CD4-positive, alpha-beta T cell treated with Interleukin-12 subunit alpha and Interleukin-12 subunit beta, for 1 hour (primary cell): ENCODE measurements at regions not wholly inside any gene's neighbourhood (a gene's known extent, or its start where the extent isn't known, plus 50 kb on each side); places are given as distances from the start of the nearest gene placed in this dataset.
"Not testable (repeated sequence)": the region's sequence is repeated elsewhere in the genome, so short reads cannot be mapped to it uniquely, and the experiment has no call there.

Experiments used
- DNase-seq: peaks from one replicate; pipeline ENCODE4 v3.0.0-alpha.2; 2020

GRCh38 chr16:88165683-88166082 is 214.4 kb downstream of the BANP start:
- DNase-seq: not testable (repeated sequence)

GRCh38 chr16:88166209-88166773 is 215.1 kb downstream of the BANP start:
- DNase-seq: not testable (repeated sequence)

- DNase-seq: not testable (repeated sequence)
Observed at GRCh38 chr16:88167798-88168556, 214.8 kb upstream of the ZNF469 start.

DNA sequence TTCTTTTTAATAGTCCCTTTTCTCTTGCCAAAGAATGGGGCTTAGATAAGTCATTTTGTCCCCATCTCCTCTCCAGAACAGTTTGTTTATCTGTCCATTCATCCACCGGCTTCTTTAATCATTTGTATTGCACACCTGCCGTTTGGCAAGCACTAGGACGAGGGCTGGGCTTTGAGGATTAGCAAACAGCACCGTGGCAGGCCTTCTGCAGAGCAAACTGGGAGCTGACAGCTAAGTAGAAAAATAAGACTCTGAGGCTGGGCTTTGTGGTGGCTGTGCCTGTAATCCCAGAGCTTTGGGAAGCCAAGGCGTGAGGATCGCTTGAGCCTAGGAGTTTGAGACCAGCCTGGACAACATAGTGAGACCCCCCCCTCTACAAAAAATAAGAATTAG is 214.2 kb upstream of the ZNF469 start:
- DNase-seq: not testable (repeated sequence)

DNA sequence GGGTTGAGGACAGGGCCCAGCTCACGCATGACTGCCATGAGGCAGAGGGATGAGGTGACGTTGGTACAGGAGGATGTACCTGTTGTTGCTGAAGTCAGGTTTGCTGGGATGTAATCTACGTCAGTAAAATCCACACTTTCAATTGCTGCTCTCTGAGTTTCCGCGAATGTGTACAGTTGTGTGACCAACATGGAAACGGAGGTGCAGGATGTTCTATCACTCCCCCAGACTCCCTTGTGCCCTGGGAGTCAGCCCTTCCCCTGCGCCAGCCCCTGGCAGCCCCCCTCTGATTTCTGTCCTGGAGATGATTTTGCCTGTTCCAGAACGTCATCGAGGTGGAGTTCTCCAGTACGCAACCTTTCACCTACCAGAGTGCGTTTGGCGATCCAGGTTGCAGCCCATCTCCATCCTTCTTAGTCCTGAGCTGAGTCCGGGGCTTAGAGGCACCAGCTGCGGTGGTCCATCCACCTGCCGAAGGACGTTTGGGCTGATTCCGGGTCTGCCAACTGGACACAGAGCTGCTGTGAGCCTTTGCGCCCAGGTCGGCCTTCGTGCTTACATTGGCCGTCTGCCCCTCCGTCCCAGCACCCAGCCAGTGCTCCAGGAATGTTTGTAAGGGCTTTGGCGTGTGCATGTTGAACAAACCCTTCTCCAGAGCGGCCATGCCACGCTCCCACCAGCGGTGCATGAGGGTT is 213.5 kb upstream of the ZNF469 start:
- DNase-seq: not testable (repeated sequence)

DNA sequence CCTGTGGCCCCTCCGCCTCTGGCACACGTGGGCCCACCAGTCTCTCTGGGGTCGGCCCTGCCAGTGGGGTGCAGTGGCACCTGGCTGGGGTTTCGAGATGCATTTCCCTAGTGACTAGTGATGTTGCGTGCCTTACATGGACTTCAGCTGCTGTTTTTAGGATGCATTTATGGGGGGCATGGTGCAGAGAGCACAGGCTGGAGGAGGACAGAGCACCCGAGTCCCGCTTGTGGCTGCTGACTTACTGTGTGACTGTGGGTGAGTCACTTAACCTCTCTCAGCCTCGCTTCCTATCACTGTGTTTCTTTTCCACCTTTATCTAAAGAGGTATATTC is 213.0 kb upstream of the ZNF469 start:
- not testable (repeated sequence) for DNase-seq

DNA sequence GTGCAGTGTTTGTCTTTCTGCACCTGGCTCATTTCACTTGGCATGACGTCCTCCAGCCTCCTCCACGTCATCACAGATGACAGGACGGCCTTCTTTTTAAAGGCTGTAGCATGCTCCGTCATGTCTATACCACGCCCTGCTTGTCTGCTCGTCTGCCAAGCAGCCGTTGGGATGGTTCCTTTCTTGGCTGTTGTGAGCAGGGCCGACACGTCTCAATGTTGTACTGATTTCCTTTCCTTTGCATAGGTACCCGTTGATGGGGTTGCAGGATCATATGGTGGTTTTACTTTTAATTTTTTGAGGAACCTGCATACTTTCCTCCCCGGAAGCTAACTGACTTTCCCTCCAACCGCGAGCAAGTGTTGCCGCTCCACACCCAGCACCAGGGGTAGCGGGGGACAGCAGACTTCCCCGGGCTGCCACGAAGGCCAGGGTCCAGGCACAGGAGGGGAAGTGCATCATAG is 212.2 kb upstream of the ZNF469 start:
- no peak for DNase-seq

DNA sequence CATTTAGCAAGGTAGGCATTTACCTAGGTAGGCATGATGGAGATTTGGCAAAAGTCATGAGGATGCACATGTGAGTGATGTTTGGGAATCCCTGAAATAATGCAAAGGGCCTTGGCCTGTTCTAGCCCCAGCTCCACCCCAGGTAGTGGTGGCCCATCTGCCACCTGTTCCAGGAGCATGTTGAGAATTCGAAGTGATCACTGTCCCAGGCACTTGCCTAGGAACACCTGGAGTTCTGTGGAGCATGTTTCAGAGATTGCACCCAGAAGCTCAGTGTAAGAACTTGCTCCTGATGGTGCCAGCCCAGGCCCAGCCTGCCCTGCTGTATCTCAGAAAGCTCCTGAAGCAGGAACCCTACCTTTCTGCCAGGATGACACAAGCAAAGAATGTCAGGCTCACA is 211.6 kb upstream of the ZNF469 start:
- not testable (repeated sequence) for DNase-seq

DNA sequence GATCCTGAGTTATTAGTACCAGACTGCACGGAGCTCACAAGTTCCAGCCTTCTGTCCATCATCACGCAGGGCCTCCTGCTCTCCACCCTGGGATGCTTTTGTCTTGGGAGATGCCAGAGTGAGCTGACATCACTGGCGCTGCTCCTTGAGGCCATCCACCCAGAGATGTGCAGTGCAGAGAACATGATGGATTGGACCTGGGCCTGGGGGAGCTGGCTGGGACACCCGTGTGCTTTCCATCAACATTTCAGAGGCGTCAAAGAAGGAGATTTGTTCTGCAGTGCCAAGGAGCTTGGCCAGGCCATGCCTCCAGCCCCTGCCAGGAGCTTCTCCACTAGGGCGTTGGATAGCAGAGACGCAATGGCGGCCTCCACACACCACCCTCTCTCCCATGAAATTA is 206.6 kb upstream of the ZNF469 start:
- not testable (repeated sequence) for DNase-seq

- DNase-seq: not testable (repeated sequence)
Observed at GRCh38 chr16:88176591-88177180, 206.1 kb upstream of the ZNF469 start.

GRCh38 chr16:88178251-88178650 is 204.5 kb upstream of the ZNF469 start:
- not testable (repeated sequence) for DNase-seq

- not testable (repeated sequence) for DNase-seq
Observed at GRCh38 chr16:88178896-88179295, 203.9 kb upstream of the ZNF469 start.

DNA sequence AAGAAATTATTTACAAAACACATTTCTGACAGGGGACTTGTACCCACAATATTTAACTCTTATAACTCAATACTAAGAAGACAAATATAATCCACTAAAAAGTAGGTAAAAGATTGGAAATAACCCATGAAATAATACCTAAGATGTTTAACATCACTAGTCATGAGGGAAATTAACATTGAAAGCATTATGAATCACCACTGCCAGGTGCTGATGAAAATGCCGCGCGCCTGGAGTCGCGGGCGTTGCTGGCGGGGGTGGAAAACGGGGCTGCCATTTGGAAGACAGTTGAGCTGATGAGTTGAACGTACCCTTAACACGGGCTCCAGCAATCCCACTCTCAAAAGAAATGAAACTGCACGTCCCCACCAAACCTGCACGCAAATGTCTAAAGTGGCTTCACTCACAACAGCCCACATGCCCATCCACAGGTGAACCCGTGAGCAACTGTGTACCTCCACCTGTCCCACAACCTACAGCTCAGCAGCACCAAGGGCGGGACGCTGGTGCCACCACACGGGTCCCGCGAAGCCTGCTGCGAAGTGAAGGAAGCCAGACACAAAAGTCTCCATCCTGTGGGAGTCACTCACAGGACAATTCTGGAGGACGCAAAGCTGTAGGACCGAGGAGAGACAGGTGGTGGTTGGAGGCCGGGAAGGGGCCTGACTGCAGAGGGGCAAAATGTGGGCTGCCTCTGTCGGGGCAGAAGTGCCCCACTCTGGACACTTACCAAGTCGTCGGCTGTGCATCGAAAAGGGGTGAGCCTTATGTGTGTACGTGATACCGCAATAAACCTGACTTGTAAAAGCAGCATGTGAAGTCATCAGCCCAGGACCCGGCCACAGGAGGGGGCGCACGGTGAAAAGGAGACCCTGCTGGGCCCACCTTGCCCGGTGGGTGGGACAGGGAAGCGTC is 199.5 kb upstream of the ZNF469 start:
- not testable (repeated sequence) for DNase-seq

- not testable (repeated sequence) for DNase-seq
Observed at GRCh38 chr16:88184053-88184452, 198.7 kb upstream of the ZNF469 start.

DNA sequence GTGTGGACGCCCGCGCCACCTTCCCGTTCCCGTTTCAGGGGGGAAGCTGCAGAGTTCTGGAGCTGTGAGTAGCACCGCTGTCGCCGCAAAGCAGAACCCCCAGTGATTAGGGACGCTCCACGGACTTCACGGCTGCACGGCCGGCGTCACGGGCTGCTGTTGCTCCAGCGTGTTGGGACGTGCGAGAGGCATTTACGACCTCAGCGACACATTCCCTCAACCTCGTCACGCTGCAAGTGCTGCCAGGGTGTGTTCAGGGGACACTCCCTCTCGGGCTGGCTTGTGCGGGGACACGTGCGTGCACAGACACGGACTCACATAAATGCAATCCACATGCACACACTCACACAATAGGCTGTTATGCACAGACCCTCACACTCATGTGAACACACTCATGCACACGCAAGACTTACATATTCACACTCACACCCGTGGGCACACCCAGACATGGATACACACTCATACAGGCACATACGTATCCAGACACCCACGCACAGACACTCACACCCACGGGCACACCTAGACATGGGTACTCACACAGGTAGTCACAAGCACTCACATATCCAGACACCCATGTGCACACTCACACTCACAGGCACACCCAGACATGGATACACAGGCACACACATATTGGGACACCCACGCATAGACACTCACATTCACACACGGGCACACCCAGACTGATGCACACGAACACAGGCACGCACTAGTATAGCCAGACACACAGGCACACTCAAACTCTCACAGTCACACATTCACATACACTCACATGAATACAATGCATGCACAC is 198.0 kb upstream of the ZNF469 start:
- not testable (repeated sequence) for DNase-seq

DNA sequence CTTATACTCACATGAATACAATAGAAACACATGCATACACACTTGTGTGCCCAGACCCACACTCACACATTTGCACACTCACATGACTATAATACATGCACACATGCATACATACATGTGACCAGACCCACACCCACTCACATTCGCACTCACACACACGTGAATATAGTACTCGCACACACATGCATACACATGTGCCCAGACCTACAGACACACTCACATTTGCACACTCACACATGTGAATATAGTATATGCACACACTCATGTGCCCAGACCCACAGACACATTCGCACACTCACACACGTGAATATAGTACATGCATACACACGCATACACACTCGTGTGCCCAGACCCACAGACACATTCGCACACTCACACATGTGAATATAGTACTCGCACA is 197.4 kb upstream of the ZNF469 start:
- not testable (repeated sequence) for DNase-seq

DNA sequence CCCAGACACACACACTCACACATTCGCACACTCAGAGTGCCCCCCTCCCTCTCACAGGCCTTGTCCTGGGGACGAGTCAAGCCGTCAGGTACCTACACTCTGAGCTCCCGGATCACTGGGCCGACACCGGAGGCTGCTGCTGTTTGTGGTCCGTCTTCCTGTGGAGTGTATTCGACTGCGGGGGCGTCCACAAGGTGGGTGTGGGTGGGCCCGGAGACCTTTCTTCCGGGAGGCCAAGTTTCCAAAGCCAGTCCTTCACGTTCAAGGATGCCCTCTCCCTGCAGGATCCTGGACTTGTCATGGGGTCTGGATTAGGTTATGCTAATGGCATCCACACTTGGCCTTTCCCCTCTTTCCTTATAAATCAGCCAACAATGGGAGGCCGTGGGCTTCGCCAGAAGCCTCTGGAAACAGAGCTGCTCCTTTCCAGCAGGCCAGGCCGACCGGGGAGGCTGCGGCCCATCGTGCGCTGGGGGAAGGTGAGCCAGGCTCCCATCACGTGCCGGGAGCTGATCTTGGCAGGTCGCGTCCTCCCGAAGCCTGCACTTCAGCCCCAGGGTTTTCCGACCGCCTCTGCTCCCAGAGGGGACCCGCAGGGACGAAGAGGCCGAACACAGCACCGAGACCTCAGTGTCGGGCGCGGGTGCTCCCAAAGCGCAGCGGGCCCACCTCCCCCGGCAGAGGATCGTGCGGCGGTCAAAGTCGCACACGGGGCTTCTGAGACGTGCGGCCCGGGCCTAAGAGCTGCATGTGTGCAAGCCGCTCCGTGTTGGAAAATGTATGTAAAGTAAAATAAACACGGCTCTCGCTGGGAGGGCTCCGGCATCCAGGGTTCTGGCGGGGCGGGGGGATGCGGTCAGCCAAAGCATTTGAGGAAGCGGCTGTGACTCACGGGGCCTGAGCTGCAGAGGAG is 196.5 kb upstream of the ZNF469 start:
- not testable (repeated sequence) for DNase-seq

- not testable (repeated sequence) for DNase-seq
Observed at GRCh38 chr16:88186889-88187870, 195.6 kb upstream of the ZNF469 start.
